HepG2 (cell line): ENCODE measurements at regions not wholly inside any gene's neighbourhood (a gene's known extent, or its start where the extent isn't known, plus 50 kb on each side); places are given as distances from the start of the nearest gene placed in this dataset.

Experiments used
- ATAC-seq: fragments of 200-7000 bp; cut with Tn5 transposase; 3 replicates; pipeline ENCODE4 v1.9.1; 2020; ENCODE audit warnings: mild to moderate bottlenecking, moderate library complexity
- BruUV-seq: library from RNA; stranded (reverse); fragments of 400-500 nt; replicated peaks from 2 replicates; lab custom pipeline; 2021; lab: Mats Ljungman, UMichigan
- CTCF ChIA-PET: fragments of 300-600 bp; formaldehyde crosslinking; extraction: SDS; loops from one replicate; lab custom pipeline; 2021; ENCODE audit warnings: low total read pairs, inconsistent platforms, low intra/inter-chr PET ratio; lab: Yijun Ruan, JAX
- POLR2A ChIA-PET: fragments of 350-600 bp; sonication (Branson Sonifier 250); formaldehyde crosslinking; loops from one replicate; lab custom pipeline; 2020; ENCODE audit warnings: antibody characterized with exemption, inconsistent platforms; lab: Yijun Ruan, JAX
- DNase-seq: peaks from one replicate; pipeline ENCODE4 v3.0.0-alpha.2; 2015; ENCODE audit warnings: low spot score
- FAIRE-seq: peaks from 3 replicates; lab custom pipeline; 2011; peaks lifted over from hg19 to GRCh38; lab: Jason Lieb, UNC
- H2AFZ ChIP-seq: one replicate; pipeline ENCODE4 v1.6.1; 2011; ENCODE audit warnings: low read length, inconsistent platforms
- H3K27ac ChIP-seq: fragments of 300-600 bp; 3 replicates; pipeline ENCODE4 v1.8.0; 2011; ENCODE audit warnings: mixed run types, mild to moderate bottlenecking, mixed read lengths, low read length, inconsistent platforms; ENCODE audit not compliant: insufficient read depth; ENCODE audit errors: extremely low read length
- H3K27me3 ChIP-seq, 2 experiments: fragments of 200-600 bp in 1 of 2; 2 replicates in 1 of 2; 3 replicates in 1 of 2; pipeline versions ENCODE4 v1.6.0 to v1.8.0; 2011; ENCODE audit warnings: low read length in 2 of 2, mild to moderate bottlenecking in 2 of 2, moderate library complexity in 2 of 2, inconsistent platforms in 1 of 2; ENCODE audit not compliant: insufficient read depth in 2 of 2, control insufficient read depth in 1 of 2
- H3K36me3 ChIP-seq, 2 experiments: fragments of 200-600 bp in 1 of 2; replicated peaks in 1 of 2; 2 replicates in 1 of 2; 3 replicates in 1 of 2; pipeline versions ENCODE4 v1.5.1 to v1.8.0; 2011; ENCODE audit warnings: low read length in 2 of 2, inconsistent platforms in 1 of 2; ENCODE audit not compliant: insufficient read depth in 2 of 2, control insufficient read depth in 1 of 2
- H3K4me1 ChIP-seq: 2 replicates; pipeline ENCODE4 v1.5.1; 2012; ENCODE audit warnings: low read length, inconsistent platforms; ENCODE audit not compliant: insufficient read depth
- H3K4me2 ChIP-seq: 2 replicates; pipeline ENCODE4 v1.6.0; 2011; ENCODE audit warnings: low read depth, low read length, inconsistent platforms
- H3K4me3 ChIP-seq, 3 experiments: fragments of 200-600 bp in 1 of 3; sonication (generic), shearing (Covaris generic) in 1 of 3; replicated peaks in 1 of 3; 2 replicates each; pipeline ENCODE4 v1.5.1; 2011 to 2016; ENCODE audit warnings: low read length in 3 of 3, inconsistent platforms in 2 of 3, low read depth in 2 of 3, mild to moderate bottlenecking in 2 of 3, control low read depth in 1 of 3, mixed read lengths in 1 of 3; ENCODE audit not compliant: insufficient read depth in 1 of 3
- H3K79me2 ChIP-seq: one replicate; pipeline ENCODE4 v1.6.1; 2011; ENCODE audit warnings: low read length, inconsistent platforms; ENCODE audit not compliant: insufficient read depth
- H3K9ac ChIP-seq: 2 replicates; pipeline ENCODE4 v1.6.0; 2011; ENCODE audit warnings: mild to moderate bottlenecking, low read depth, low read length, inconsistent platforms; ENCODE audit not compliant: insufficient read depth
- H3K9me3 ChIP-seq: 2 replicates; pipeline ENCODE4 v1.5.1; 2012; ENCODE audit warnings: mild to moderate bottlenecking, low read length
- H4K20me1 ChIP-seq: 2 replicates; pipeline ENCODE4 v1.6.0; 2011; ENCODE audit warnings: inconsistent platforms, mild to moderate bottlenecking, low read length, moderate library complexity; ENCODE audit not compliant: insufficient read depth
- HNRNPUL1 ChIP-seq: fragments of 200-400 bp; formaldehyde crosslinking; IDR thresholded peaks from 2 replicates; pipeline ENCODE4 v1.6.1; 2017; ENCODE audit warnings: low read depth, mild to moderate bottlenecking, low read length, moderate library complexity
- JUN ChIP-seq: sonication (generic); formaldehyde crosslinking; IDR thresholded peaks from 2 replicates; pipeline ENCODE4 v1.4.0; 2020; ENCODE audit warnings: mild to moderate bottlenecking, missing genetic modification reagents
- POLR2A ChIP-seq, 2 experiments: IDR thresholded peaks; 2 replicates each; pipeline ENCODE4 v1.6.1; 2011; ENCODE audit warnings: low read depth in 2 of 2, low read length in 2 of 2, mild to moderate bottlenecking in 1 of 2, moderate library complexity in 1 of 2; ENCODE audit not compliant: insufficient read depth in 1 of 2
- RFX5 ChIP-seq: IDR thresholded peaks from 2 replicates; pipeline ENCODE4 v1.6.1; 2011; ENCODE audit warnings: low read depth, low read length, improper control_type of control experiment
- SOX5 ChIP-seq: IDR thresholded peaks from 2 replicates; pipeline ENCODE4 v1.6.1; 2016; ENCODE audit warnings: borderline replicate concordance
- SRSF1 ChIP-seq: fragments of 200-400 bp; formaldehyde crosslinking; optimal IDR thresholded peaks from 2 replicates; pipeline ENCODE3; 2017; ENCODE audit warnings: mild to moderate bottlenecking, low read depth, low read length, moderate library complexity
- TAF15 ChIP-seq: fragments of 200-400 bp; formaldehyde crosslinking; IDR thresholded peaks from one replicate; pipeline ENCODE4 v1.6.1; 2018; ENCODE audit warnings: mild to moderate bottlenecking, low read depth, low read length; ENCODE audit not compliant: poor library complexity, severe bottlenecking
- ZNF20 ChIP-seq: sonication (generic); formaldehyde crosslinking; IDR thresholded peaks from 2 replicates; pipeline ENCODE4 v1.4.0; 2020; ENCODE audit warnings: mild to moderate bottlenecking, moderate library complexity, missing genetic modification reagents
- ZNF382 ChIP-seq: sonication (generic); formaldehyde crosslinking; IDR thresholded peaks from 2 replicates; pipeline ENCODE4 v1.5.0; 2020; ENCODE audit warnings: missing genetic modification reagents, mild to moderate bottlenecking, borderline replicate concordance
- ZNF501 ChIP-seq: sonication (generic); formaldehyde crosslinking; IDR thresholded peaks from 2 replicates; pipeline ENCODE4 v1.5.1; 2020; ENCODE audit warnings: mild to moderate bottlenecking, moderate library complexity, missing genetic modification reagents
- WGBS: methylation state at CpG from one replicate; pipeline ENCODE4 v1.1.6; 2017; ENCODE audit warnings: low lambda C conversion rate; 5-methylcytosine and 5-hydroxymethylcytosine counted together
- in situ Hi-C: cut with HindIII; loops from 2 replicates; pipeline ENCODE4 v1.10.0; 2017; ENCODE audit warnings: low pct_unique_long_range_greater_than_20kb; ENCODE audit not compliant: extremely low pct_ligation_motif_present
- intact Hi-C: fragments of 100-400 bp; cut with micrococcal nuclease; formaldehyde crosslinking; loops from one replicate; pipeline ENCODE4 v1.10.0; 2022; ENCODE audit not compliant: unreplicated experiment
- TF ChIP-seq, protein P1 (sequence below): sonication (generic); formaldehyde crosslinking; conservative IDR thresholded peaks from 2 replicates; pipeline ENCODE4 v1.8.0; 2022; ENCODE audit warnings: missing genetic modification reagents
- TF ChIP-seq, protein P2 (sequence below): sonication (generic); formaldehyde crosslinking; IDR thresholded peaks from 2 replicates; pipeline ENCODE4 v1.5.0; 2020; ENCODE audit warnings: missing genetic modification reagents
- TF ChIP-seq, protein P3 (sequence below): sonication (generic); formaldehyde crosslinking; conservative IDR thresholded peaks from 2 replicates; pipeline ENCODE4 v1.4.0; 2020; ENCODE audit warnings: missing genetic modification reagents
- TF ChIP-seq, protein P4 (sequence below): sonication (generic); formaldehyde crosslinking; IDR thresholded peaks from 2 replicates; pipeline ENCODE4 v1.4.0; 2020; ENCODE audit warnings: missing genetic modification reagents, borderline replicate concordance
- TF ChIP-seq, protein P5 (sequence below): sonication (generic); formaldehyde crosslinking; IDR thresholded peaks from 2 replicates; pipeline ENCODE4 v1.4.0; 2020; ENCODE audit warnings: missing genetic modification reagents

DNA sequence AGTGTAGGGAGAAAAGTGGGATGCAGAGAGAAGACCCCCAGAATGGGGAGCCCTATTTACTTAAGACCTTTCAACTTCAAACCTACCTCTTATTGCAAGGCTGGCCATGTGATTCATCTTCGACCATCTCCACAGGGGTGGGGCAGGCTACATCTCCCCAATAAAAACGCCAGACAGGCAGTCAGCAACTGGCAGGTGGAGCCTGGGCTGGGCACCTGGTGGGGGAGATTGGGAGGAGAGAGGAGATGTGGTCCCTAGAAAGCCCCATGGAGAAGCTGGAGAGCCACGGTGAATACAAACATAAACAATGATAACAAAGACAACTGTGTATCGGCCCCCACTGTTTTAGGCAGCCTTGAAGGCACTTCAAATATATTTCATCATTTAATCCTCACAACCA, 336.7 kb upstream of the PROX1 start:
- Histone ChIP-seq H3K36me3 (no peaks in the 10 kb centered on the region), H3K79me2 (no peaks in the 10 kb centered on the region), H3K9me3 (no peaks in the 10 kb centered on the region), H3K4me3 (no peak overlapping the region), H3K4me1 (peaks cover 52% of the 10 kb centered on the region), H3K27me3 (no peaks in the 10 kb centered on the region), H3K4me2 (0 out of 2 replicates have a peak overlapping the region, but pooled peaks have one; percentile 45), H4K20me1 (no peaks in the 10 kb centered on the region), H2AFZ (no peak overlapping the region), H3K27ac (no peak overlapping the region), H3K9ac (no peak overlapping the region)
- FAIRE-seq (no peak), ATAC-seq (peak; percentile 65), DNase-seq (no peak)
- WGBS: 21% methylated on average over 4 of the region's 4 CpGs
- BruUV-seq: no TSS peak
- in situ Hi-C loops (no loop called here), intact Hi-C loops (loop anchor here (2.0 to 10.0 kb wide), 2 partner anchors 82 to 276 kb away; no protein-coding TSS in a partner anchor)
- CTCF ChIA-PET: no interaction called here
- POLR2A ChIA-PET: interaction anchor here (0.7 to 1.3 kb wide), 5 partner anchors 38 to 548 kb away, joined by 3 to 6 read pairs (median 3); partner anchors contain the start of gene PROX1
- TF ChIP-seq ZNF382 (CRISPR knock-in tag) (peak; percentile 51; the same call in 1 of the 2 replicates), TAF15 (no peak), SRSF1 (no peak), POLR2A (IDR thresholded peaks at IDR 0.05; ENCODE audit: insufficient read depth in 1 of 2, low read depth in 2 of 2, low read length in 2 of 2) (no peak), ZNF20 (CRISPR knock-in tag) (no peak), JUN (CRISPR knock-in tag) (no peak), RFX5 (no peak), SOX5 (CRISPR knock-in tag) (no peak), ZNF501 (CRISPR knock-in tag) (0 out of 2 replicates have a peak, but pooled peaks have one; percentile 42), HNRNPUL1 (no peak)
- TF ChIP-seq, protein P1, sequence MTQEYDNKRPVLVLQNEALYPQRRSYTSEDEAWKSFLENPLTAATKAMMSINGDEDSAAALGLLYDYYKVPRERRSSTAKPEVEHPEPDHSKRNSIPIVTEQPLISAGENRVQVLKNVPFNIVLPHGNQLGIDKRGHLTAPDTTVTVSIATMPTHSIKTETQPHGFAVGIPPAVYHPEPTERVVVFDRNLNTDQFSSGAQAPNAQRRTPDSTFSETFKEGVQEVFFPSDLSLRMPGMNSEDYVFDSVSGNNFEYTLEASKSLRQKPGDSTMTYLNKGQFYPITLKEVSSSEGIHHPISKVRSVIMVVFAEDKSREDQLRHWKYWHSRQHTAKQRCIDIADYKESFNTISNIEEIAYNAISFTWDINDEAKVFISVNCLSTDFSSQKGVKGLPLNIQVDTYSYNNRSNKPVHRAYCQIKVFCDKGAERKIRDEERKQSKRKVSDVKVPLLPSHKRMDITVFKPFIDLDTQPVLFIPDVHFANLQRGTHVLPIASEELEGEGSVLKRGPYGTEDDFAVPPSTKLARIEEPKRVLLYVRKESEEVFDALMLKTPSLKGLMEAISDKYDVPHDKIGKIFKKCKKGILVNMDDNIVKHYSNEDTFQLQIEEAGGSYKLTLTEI: no peak
- TF ChIP-seq, protein P2, sequence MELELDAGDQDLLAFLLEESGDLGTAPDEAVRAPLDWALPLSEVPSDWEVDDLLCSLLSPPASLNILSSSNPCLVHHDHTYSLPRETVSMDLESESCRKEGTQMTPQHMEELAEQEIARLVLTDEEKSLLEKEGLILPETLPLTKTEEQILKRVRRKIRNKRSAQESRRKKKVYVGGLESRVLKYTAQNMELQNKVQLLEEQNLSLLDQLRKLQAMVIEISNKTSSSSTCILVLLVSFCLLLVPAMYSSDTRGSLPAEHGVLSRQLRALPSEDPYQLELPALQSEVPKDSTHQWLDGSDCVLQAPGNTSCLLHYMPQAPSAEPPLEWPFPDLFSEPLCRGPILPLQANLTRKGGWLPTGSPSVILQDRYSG (CRISPR knock-in tag): no peak
- TF ChIP-seq, protein P3, sequence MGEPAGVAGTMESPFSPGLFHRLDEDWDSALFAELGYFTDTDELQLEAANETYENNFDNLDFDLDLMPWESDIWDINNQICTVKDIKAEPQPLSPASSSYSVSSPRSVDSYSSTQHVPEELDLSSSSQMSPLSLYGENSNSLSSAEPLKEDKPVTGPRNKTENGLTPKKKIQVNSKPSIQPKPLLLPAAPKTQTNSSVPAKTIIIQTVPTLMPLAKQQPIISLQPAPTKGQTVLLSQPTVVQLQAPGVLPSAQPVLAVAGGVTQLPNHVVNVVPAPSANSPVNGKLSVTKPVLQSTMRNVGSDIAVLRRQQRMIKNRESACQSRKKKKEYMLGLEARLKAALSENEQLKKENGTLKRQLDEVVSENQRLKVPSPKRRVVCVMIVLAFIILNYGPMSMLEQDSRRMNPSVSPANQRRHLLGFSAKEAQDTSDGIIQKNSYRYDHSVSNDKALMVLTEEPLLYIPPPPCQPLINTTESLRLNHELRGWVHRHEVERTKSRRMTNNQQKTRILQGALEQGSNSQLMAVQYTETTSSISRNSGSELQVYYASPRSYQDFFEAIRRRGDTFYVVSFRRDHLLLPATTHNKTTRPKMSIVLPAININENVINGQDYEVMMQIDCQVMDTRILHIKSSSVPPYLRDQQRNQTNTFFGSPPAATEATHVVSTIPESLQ (CRISPR knock-in tag): no peak
- TF ChIP-seq, protein P4, sequence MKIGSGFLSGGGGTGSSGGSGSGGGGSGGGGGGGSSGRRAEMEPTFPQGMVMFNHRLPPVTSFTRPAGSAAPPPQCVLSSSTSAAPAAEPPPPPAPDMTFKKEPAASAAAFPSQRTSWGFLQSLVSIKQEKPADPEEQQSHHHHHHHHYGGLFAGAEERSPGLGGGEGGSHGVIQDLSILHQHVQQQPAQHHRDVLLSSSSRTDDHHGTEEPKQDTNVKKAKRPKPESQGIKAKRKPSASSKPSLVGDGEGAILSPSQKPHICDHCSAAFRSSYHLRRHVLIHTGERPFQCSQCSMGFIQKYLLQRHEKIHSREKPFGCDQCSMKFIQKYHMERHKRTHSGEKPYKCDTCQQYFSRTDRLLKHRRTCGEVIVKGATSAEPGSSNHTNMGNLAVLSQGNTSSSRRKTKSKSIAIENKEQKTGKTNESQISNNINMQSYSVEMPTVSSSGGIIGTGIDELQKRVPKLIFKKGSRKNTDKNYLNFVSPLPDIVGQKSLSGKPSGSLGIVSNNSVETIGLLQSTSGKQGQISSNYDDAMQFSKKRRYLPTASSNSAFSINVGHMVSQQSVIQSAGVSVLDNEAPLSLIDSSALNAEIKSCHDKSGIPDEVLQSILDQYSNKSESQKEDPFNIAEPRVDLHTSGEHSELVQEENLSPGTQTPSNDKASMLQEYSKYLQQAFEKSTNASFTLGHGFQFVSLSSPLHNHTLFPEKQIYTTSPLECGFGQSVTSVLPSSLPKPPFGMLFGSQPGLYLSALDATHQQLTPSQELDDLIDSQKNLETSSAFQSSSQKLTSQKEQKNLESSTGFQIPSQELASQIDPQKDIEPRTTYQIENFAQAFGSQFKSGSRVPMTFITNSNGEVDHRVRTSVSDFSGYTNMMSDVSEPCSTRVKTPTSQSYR: 0 out of 2 replicates have a peak, but pooled peaks have one; percentile 1
- TF ChIP-seq, protein P5, sequence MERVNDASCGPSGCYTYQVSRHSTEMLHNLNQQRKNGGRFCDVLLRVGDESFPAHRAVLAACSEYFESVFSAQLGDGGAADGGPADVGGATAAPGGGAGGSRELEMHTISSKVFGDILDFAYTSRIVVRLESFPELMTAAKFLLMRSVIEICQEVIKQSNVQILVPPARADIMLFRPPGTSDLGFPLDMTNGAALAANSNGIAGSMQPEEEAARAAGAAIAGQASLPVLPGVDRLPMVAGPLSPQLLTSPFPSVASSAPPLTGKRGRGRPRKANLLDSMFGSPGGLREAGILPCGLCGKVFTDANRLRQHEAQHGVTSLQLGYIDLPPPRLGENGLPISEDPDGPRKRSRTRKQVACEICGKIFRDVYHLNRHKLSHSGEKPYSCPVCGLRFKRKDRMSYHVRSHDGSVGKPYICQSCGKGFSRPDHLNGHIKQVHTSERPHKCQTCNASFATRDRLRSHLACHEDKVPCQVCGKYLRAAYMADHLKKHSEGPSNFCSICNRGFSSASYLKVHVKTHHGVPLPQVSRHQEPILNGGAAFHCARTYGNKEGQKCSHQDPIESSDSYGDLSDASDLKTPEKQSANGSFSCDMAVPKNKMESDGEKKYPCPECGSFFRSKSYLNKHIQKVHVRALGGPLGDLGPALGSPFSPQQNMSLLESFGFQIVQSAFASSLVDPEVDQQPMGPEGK (CRISPR knock-in tag): 0 out of 2 replicates have a peak, but pooled peaks have one; percentile 25
